Retinal pigment epithelial cell (primary cell): ENCODE measurements at regions not wholly inside any gene's neighbourhood (a gene's known extent, or its start where the extent isn't known, plus 50 kb on each side); places are given as distances from the start of the nearest gene placed in this dataset.

ENCODE experiments used
- DNase-seq: peaks from one replicate; pipeline ENCODE4 v3.0.0-alpha.2; 2010; ENCODE audit warnings: low read depth
- H3K4me3 ChIP-seq: 2 replicates; pipeline ENCODE4 v1.5.1; 2011; ENCODE audit warnings: mild to moderate bottlenecking, low read length, control low read depth, moderate library complexity
- TF ChIP-seq, protein P1 (sequence below): conservative IDR thresholded peaks from 2 replicates; pipeline ENCODE4 v1.5.1; 2011; ENCODE audit warnings: low read depth, low read length, control low read depth, inconsistent platforms

DNA sequence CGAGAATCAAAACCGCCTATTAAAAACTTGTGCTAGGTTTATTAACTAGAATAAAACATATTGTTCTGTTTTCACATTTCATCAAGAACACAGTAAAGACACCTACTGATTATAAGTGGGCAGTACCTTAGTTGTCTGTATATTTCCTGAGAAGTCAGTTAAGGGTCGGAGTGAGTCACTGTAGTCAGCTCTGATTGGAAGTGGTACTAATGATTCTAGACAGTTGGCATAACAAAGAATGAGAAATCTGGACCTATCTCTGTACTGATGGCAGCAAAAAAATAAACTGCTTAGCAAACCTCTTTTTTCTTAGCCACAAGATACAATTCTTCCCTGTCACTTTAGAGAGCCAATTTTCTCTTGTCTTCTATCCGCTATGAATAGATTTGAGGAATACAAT, 387.3 kb upstream of the ADGRB3 start:
- no peak overlapping the region for H3K4me3 ChIP-seq
- TF ChIP-seq, protein P1, sequence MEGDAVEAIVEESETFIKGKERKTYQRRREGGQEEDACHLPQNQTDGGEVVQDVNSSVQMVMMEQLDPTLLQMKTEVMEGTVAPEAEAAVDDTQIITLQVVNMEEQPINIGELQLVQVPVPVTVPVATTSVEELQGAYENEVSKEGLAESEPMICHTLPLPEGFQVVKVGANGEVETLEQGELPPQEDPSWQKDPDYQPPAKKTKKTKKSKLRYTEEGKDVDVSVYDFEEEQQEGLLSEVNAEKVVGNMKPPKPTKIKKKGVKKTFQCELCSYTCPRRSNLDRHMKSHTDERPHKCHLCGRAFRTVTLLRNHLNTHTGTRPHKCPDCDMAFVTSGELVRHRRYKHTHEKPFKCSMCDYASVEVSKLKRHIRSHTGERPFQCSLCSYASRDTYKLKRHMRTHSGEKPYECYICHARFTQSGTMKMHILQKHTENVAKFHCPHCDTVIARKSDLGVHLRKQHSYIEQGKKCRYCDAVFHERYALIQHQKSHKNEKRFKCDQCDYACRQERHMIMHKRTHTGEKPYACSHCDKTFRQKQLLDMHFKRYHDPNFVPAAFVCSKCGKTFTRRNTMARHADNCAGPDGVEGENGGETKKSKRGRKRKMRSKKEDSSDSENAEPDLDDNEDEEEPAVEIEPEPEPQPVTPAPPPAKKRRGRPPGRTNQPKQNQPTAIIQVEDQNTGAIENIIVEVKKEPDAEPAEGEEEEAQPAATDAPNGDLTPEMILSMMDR: no peak
- DNase-seq: no peak

DNA sequence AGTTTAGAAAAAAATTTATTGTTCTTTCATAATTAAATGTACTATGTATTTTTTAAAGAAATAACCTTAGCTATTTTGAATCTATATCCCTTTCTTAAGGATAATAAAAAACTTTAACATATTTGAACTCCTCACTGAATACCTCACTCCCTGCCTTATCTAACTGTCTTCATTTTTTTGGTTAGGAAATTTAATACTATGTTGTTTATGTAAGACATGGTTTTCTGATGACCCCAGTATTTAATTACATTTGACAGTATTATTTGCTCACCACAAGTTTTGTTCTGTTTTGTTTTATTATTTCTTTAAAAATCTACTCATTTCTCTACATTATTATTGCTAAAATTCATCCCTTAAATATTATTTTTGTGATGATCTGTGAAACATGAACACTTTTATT, 394.4 kb upstream of the ADGRB3 start:
- DNase-seq: no peak
- no peak overlapping the region for H3K4me3 ChIP-seq
- TF ChIP-seq, protein P1: no peak

DNA sequence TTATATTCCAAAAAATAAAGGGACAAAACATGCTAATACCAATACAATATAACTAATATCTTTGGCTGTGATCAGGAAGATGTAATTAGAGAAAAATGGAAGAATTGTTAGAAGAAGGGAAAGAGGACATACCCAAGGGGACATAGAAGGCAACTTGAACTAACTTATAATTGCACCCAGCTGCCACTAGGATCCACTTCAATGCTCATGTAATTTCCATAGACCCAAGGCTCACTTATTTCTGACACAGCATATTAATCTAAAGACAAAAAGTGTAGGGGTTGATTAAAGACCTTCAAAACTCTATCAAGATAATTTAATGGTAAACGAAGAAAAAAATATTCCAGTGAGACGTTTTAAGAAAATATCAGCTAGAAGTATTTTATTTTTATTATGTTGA, 396.0 kb upstream of the ADGRB3 start:
- H3K4me3 ChIP-seq: no peak overlapping the region
- DNase-seq: no peak
- TF ChIP-seq, protein P1: no peak

DNA sequence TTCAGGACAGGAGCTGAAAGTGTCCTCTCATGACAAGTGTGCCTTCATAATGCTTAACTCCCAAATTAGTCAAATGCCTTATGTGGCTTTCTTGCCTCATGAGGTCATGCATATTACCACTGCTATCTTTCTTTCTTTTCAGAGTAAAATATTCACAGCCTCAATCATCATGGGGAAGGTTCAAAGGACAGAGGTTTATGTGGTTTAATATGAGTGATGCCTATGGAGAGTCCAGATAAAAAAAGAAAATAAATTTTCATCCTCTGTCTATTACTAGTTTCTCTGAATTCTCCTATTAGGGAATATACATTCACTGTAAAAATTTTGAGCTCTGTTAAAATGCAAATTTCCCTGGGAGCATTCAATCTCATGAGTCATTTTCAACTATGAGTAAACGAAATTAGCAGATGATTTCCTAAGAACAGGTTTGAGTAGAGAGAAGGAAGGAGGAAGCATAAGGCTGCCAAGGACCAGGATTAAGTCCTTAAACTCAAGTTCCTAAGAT, 396.9 kb upstream of the ADGRB3 start:
- TF ChIP-seq, protein P1: no peak
- no peak for DNase-seq
- H3K4me3 ChIP-seq: no peak overlapping the region

- no peak for DNase-seq
- TF ChIP-seq, protein P1: no peak
- no peak overlapping the region for H3K4me3 ChIP-seq
These were observed 397.9 kb upstream of the ADGRB3 start for GRCh38 chr6:68237205-68237604.

GRCh38 chr6:68235326-68235784, 399.7 kb upstream of the ADGRB3 start:
- TF ChIP-seq, protein P1: no peak
- DNase-seq: no peak
- H3K4me3 ChIP-seq: no peak overlapping the region

- no peak overlapping the region for H3K4me3 ChIP-seq
- TF ChIP-seq, protein P1: no peak
- DNase-seq: no peak
These were observed 401.5 kb upstream of the ADGRB3 start for GRCh38 chr6:68233623-68234022.
